IMR-90 (cell line): ENCODE measurements at regions not wholly inside any gene's neighbourhood (a gene's known extent, or its start where the extent isn't known, plus 50 kb on each side); places are given as distances from the start of the nearest gene placed in this dataset.

ENCODE experiments used
- CEBPB ChIP-seq: IDR thresholded peaks from 2 replicates; pipeline ENCODE4 v1.6.1; 2012; ENCODE audit warnings: low read depth, low read length, improper control_type of control experiment
- CHD1 ChIP-seq: IDR thresholded peaks from 2 replicates; pipeline ENCODE4 v1.6.1; 2012; ENCODE audit warnings: low read depth, low read length, improper control_type of control experiment
- CTCF ChIP-seq: conservative IDR thresholded peaks from 2 replicates; pipeline ENCODE4 v1.5.1; 2012; ENCODE audit warnings: mild to moderate bottlenecking, low read depth, low read length, improper control_type of control experiment
- MAFK ChIP-seq: IDR thresholded peaks from 2 replicates; pipeline ENCODE4 v1.6.1; 2012; ENCODE audit warnings: low read depth, low read length, improper control_type of control experiment
- MXI1 ChIP-seq: IDR thresholded peaks from 2 replicates; pipeline ENCODE4 v1.6.1; 2012; ENCODE audit warnings: low read depth, mild to moderate bottlenecking, low read length, moderate library complexity, borderline replicate concordance
- NFE2L2 ChIP-seq: fragments of 150-350 bp; IDR thresholded peaks from 2 replicates; pipeline ENCODE4 v1.6.1; 2016; ENCODE audit warnings: low read depth, mild to moderate bottlenecking, low read length
- POLR2A ChIP-seq: IDR thresholded peaks from 2 replicates; pipeline ENCODE4 v1.6.1; 2012; ENCODE audit warnings: mild to moderate bottlenecking, low read depth, low read length
- RAD21 ChIP-seq: IDR thresholded peaks from 2 replicates; pipeline ENCODE4 v1.6.1; 2012; ENCODE audit warnings: low read length, improper control_type of control experiment
- RCOR1 ChIP-seq: IDR thresholded peaks from 2 replicates; pipeline ENCODE4 v1.6.1; 2012; ENCODE audit warnings: mild to moderate bottlenecking, low read length, improper control_type of control experiment; ENCODE audit not compliant: insufficient replicate concordance
- RFX5 ChIP-seq: IDR thresholded peaks from 2 replicates; pipeline ENCODE4 v1.8.0; 2012; ENCODE audit warnings: low read depth, mild to moderate bottlenecking, low read length, moderate library complexity
- TF ChIP-seq, protein P1 (sequence below): fragments of 150-350 bp; IDR thresholded peaks from 2 replicates; pipeline ENCODE4 v1.6.1; 2016; ENCODE audit warnings: low read depth, mild to moderate bottlenecking, low read length, moderate library complexity, borderline replicate concordance

- no peak for TF ChIP-seq CTCF
- TF ChIP-seq MAFK = no peak
- TF ChIP-seq NFE2L2 = no peak
- TF ChIP-seq CEBPB = no peak
- TF ChIP-seq RFX5 = no peak
- TF ChIP-seq RAD21 = no peak
- no peak for TF ChIP-seq POLR2A
- no peak for TF ChIP-seq RCOR1
- no peak for TF ChIP-seq MXI1
- no peak for TF ChIP-seq CHD1
- TF ChIP-seq, protein P1, sequence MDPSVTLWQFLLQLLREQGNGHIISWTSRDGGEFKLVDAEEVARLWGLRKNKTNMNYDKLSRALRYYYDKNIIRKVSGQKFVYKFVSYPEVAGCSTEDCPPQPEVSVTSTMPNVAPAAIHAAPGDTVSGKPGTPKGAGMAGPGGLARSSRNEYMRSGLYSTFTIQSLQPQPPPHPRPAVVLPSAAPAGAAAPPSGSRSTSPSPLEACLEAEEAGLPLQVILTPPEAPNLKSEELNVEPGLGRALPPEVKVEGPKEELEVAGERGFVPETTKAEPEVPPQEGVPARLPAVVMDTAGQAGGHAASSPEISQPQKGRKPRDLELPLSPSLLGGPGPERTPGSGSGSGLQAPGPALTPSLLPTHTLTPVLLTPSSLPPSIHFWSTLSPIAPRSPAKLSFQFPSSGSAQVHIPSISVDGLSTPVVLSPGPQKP = no peak
Measured at GRCh38 chrX:87755493-87755892, 237.9 kb downstream of the KLHL4 start.
